GM21529 (cell line): ENCODE measurements at regions not wholly inside any gene's neighbourhood (a gene's known extent, or its start where the extent isn't known, plus 50 kb on each side); places are given as distances from the start of the nearest gene placed in this dataset.
"Not testable (repeated sequence)": the region's sequence is repeated elsewhere in the genome, so short reads cannot be mapped to it uniquely, and the experiment has no call there.

Experiments used
- ATAC-seq: cut with Tn5 transposase; IDR thresholded peaks from one replicate; pipeline ENCODE4 v1.9.1; 2021; ENCODE audit not compliant: unreplicated experiment

DNA sequence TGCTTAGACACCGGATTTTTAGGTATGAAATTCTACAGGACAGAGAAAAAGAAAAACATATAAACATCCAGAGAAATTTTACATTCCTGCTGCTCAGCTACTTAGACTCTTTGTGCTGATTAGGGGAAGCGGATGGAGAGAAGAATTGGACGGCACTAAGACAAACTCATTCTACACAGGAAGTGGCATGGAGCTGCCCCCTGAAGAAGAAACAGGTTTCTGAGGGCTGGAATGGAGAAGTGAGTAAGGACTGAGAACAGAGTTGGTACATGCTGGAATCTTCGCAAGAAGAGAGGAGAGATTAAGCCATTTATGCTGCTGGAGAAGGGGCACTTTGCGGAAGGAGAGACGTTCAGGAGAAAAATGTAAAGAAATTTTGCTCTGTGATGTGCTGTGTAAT, 253.0 kb upstream of the ERBB4 start:
- no peak for ATAC-seq

GRCh38 chr2:212786088-212786487, 247.5 kb upstream of the ERBB4 start:
- ATAC-seq = not testable (repeated sequence)

GRCh38 chr2:212777020-212777491, 238.5 kb upstream of the ERBB4 start:
- ATAC-seq = peak; percentile 70

- no peak for ATAC-seq
These were observed 235.3 kb upstream of the ERBB4 start for GRCh38 chr2:212773808-212774339.

DNA sequence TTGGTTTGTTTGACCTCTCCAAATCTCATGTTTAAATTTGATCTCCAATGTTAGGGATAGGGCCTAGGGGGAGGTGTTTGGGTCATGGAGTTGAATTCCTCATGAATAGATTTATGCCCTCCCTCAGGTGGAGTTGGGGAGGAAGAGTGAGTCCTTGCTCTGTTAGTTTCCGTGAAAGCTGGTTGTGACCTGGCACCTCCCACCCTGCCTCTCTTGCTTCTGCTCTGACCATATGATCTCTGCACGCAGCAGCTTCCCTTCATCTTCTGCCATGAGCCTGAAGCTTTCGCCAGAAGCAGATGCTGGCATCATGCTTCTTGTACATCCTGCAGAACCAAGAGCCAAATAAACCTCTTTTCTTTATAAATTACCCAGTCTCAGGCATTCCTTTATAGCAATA, 231.6 kb upstream of the ERBB4 start:
- no peak for ATAC-seq

GRCh38 chr2:212766921-212767320, 228.3 kb upstream of the ERBB4 start:
- ATAC-seq = no peak

GRCh38 chr2:212752730-212753351, 214.2 kb upstream of the ERBB4 start:
- no peak for ATAC-seq

- peak; percentile 93 for ATAC-seq
These were observed 206.8 kb upstream of the ERBB4 start for GRCh38 chr2:212745359-212745758.

DNA sequence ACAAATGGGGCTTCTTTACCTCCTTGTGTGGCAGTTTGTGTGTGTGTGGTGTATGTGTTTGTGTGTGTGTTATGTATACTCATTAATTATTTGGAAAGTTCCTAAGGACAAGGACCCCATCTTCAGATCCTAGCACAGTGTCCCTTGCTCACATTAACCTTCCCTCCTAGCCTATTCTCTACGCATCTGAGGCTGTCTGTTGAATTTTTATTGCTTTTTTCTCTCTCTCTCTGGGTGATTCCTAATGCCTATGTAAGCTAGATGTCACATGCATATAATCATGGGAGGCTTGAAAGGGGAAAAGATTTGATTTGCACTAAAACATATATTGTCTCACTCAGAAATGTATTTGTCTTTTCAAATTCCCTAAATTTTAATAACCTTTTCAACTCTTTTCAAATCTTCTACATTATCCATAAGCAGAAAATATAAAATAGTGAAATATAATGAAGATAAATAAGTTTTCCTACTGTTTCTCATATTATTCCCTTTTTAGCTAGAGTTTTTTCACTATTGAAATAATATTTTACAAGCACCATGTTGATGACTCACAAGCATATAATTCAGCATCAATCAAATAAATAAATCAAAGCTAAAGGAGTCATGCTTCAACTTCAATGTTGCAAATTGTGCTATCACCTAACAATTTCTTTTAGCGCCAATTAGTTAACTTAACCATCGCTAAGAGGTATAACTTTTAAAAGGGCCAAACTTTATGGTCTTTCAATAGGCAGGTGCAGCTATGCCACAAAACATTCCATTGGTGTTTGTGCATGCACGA, 199.0 kb upstream of the ERBB4 start:
- no peak for ATAC-seq

DNA sequence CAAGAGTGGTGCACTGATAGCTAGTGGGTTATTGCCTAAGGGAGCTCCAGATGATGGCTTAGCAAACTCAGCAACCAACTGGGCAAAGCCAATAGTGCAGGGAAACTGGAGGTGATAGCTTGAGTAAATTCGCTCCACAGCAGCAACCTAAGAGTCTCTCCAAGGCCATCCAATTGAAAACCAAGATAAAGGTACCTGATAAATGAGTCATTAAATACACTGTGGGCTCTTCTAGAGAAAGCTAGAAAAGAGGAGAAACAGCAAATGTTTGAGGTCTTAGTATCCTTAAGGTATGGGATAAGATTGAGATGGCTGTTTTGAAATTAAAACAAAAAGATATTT, 197.8 kb upstream of the ERBB4 start:
- no peak for ATAC-seq

DNA sequence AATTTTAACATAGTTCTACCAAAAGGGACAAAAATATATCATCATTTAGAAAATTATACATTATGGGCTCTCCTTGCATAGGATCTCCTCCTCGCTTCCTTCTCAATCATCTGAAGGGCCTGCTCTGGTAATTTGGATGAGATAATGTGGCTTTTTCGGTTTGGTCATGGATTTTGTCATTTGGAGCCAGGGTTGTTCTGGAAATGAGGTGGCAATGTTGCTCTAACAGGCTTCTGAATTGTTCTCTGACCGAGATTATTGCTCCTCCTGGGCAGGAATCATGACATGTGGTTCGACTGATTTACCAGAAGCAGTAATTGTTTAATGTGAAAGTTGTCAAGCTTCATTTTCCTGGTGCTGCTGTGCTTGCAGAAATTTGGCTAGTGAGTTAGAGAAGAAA, 194.7 kb upstream of the ERBB4 start:
- peak; percentile 28 for ATAC-seq

- ATAC-seq = no peak
These were observed 194.3 kb upstream of the ERBB4 start for GRCh38 chr2:212732860-212733259.

DNA sequence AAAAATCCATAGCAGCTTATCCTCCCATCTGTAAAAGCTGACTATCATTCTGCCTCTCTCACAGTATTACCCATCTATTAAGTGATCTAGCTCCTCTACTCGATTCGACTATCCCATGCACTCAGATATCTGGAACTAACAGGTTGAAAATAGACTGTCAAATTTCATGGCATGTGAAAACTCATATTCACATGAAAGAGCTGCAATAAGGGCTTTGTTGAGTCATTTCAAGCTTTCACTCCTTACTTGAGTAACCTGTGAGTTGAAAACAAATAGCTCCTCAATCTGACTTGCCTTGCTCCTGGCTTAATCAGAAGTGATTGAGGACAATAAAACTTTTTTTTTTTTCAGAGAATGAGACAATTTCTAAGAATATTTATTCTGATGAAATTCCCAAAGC, 192.4 kb upstream of the ERBB4 start:
- peak; percentile 82 for ATAC-seq

DNA sequence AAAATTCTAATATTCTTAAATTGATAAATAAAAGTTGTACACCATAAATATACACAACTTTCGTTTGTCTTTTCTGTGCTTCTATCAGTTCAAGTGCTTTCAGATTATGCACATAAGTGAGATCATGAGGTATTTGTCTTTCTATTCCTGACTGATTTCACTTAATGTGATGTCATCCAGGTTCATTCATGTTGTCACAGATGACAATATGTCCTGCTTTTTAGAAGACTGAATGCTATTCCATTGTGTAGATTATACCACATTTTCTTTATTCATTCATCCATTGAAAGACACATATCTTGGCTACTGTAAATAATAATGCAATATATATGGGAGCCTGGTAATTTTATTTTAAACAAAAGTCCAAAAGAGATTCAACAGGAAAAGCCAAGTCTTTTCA, 190.1 kb upstream of the ERBB4 start:
- ATAC-seq = no peak

DNA sequence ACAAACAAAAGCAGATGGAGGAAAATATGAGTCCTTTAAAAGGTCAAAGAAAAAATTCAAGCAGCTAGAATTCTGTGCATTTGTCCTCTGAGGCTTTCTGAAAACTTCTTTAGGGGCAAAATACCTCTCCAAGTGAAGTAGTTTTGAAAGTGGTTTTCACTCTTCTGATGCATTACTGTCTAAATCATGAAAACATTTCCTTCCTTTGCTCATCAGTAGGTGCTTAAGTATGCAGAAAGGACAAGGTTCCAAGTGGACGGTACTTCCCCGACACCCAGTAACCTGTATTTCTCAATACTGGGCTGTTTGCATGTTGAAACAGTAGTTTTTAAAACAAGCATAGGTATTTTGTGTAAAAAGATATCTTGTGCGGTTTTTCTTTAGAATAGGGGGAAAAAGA, 189.1 kb upstream of the ERBB4 start:
- ATAC-seq = peak; percentile 59

DNA sequence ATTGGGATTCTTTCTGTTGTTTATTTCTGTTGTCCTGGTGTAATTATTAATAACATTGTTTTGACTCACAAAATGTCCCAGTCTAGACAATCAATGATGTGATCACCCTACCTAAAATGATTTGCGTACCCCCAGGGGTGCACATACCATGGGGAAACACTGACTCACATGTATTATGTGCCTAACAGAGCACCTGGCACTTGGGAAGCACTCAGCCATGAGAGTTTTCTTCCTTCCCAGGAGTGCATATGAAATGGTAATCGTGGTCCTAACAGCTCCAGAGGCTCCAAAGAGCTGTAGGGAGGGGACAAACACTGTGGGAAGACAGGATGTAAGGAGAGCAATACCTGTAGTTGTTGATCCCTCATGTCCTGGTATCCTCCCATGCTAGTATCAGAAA, 187.8 kb upstream of the ERBB4 start:
- ATAC-seq = no peak

DNA sequence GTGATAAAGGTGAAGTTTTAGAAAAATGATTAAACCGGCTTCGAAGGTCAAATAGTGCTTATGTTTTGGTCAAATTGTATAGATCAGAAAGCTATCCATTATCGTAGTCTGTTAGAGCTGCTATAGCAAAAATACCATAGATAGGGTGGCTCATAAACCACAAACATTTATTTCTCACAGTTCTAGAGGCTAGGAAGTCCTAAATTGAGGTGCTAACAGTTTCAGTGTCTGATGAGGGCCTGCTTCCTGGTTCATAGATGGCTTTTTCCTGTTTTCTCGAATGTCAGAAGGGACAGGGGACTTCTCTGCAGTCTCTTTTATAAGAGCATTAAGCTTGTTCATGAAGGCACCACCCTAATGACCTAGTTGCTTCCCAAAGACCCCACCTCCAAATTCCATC, 186.6 kb upstream of the ERBB4 start:
- no peak for ATAC-seq

DNA sequence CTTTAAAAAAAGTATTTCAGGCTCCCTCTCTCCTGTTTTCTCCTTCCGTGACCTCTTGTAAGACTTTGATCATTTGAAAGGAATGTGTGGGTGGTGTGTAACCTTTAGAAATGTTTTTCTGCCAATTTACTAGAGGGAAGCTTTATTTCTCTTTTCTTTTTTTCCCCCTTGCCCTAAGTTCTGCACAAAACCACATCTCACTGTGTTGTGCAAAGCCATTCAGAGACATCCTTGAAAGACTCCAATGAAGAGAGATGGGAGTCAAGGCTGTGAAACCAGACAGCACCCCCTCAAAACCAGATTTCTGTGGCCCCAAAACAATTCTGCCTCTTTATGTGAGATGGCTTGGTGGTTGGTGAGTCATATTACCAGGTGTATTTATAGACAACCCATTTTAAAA, 184.6 kb upstream of the ERBB4 start:
- ATAC-seq = no peak

DNA sequence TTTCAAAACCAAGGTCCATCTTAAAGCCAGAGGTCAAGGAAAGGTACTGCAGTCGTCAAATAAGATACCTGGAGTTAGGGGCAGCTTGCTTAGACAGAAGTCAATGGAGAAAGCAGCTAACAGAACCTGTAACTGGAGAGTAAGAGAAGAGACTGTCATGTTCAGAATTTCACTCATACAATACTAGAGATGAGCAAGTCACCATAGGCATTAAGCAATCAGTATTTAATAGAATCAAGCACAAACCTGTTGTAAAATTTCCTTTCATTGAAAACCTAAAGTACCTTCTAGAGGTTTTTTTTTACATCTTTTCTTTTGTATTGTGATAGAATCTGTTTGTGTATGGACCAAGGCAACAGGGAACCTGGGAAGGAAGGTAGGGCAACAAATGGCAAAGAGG, 183.4 kb upstream of the ERBB4 start:
- ATAC-seq = no peak

- ATAC-seq = no peak
These were observed 182.4 kb upstream of the ERBB4 start for GRCh38 chr2:212721026-212721451.

GRCh38 chr2:212715411-212715810, 176.8 kb upstream of the ERBB4 start:
- ATAC-seq = not testable (repeated sequence)

DNA sequence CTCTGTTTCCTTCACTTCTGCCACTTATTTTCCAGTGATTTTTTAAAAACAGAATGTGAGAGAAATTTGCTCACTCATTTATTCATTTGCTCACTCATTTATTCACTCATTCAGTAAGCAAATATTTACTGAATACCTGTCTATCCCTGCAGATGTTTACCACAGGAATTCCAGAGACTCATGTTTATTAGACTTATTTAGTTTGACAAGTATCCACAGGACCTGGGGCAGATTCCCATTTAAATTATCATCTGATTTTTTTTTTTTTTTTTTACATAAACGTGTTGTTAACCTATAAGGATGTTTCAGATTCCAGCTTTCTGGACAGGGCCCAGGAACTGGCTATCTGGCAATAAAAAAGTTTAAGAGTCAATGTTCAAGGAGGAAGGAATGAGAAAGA, 175.1 kb upstream of the ERBB4 start:
- no peak for ATAC-seq
